GM06990 (cell line): ENCODE measurements at regions not wholly inside any gene's neighbourhood (a gene's known extent, or its start where the extent isn't known, plus 50 kb on each side); places are given as distances from the start of the nearest gene placed in this dataset.

Source experiments
- DNase-seq: peaks from one replicate; pipeline ENCODE4 v3.0.0-alpha.2; 2011; ENCODE audit not compliant: insufficient read length; ENCODE audit errors: extremely low read depth
- H3K27me3 ChIP-seq: replicated peaks from 2 replicates; pipeline ENCODE4 v1.6.0; 2011; ENCODE audit warnings: low read length; ENCODE audit not compliant: control insufficient read depth, insufficient read depth
- H3K36me3 ChIP-seq: 2 replicates; pipeline ENCODE4 v1.5.1; 2011; ENCODE audit warnings: low read length; ENCODE audit not compliant: control insufficient read depth, insufficient read depth
- H3K4me3 ChIP-seq: replicated peaks from 2 replicates; pipeline ENCODE4 v1.5.1; 2011; ENCODE audit warnings: low read depth, mild to moderate bottlenecking, control low read depth, low read length
- CTCF ChIP-seq: IDR thresholded peaks from 2 replicates; pipeline ENCODE4 v1.5.1; 2011; ENCODE audit warnings: low read length, control low read depth, mild to moderate bottlenecking, inconsistent platforms; ENCODE audit not compliant: insufficient read depth, poor library complexity, severe bottlenecking

DNA sequence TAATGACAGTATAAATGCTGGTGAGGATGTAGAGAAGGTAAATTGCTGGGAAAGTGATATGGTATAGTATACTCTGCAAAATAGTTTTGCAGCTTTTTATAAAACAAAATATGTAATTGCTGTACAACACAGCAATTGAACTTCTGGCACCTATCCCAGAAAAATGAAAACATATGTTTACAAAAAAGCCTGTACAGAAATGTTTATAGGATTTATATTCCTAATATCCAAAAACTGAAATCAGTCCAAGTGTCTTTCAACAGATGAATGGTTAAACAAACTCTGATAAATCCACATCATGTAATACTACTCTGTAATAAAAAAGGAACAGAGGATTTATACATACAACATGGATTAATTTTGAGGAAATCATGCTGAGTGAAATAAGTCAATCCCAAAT, 198.4 kb upstream of the ACTRT1 start:
- H3K27me3 ChIP-seq, result no peaks in the 10 kb centered on the region
- H3K4me3 ChIP-seq, result no peak overlapping the region
- no peaks in the 10 kb centered on the region for H3K36me3 ChIP-seq
- DNase-seq, result no peak
- TF ChIP-seq CTCF, result no peak

DNA sequence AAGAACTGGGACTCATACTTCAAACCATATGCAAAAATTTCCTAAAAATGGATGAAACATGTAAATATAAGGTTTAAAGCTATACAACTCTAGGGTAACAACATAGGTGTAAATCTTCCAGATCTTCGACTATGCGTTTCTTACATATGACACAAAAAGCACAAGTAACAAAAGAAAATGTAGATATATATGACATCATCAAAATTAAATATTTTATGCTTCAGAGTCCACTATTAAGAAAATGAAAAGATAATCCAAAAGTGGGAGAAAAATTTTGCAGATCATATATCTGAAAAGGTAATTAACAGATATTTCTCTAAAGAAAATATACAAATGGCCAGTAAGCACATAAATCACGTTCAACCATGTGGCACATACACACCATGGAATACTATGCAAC, 164.2 kb upstream of the ACTRT1 start:
- no peaks in the 10 kb centered on the region for H3K36me3 ChIP-seq
- no peak overlapping the region for H3K4me3 ChIP-seq
- H3K27me3 ChIP-seq, result no peaks in the 10 kb centered on the region
- TF ChIP-seq CTCF, result no peak
- no peak for DNase-seq

DNA sequence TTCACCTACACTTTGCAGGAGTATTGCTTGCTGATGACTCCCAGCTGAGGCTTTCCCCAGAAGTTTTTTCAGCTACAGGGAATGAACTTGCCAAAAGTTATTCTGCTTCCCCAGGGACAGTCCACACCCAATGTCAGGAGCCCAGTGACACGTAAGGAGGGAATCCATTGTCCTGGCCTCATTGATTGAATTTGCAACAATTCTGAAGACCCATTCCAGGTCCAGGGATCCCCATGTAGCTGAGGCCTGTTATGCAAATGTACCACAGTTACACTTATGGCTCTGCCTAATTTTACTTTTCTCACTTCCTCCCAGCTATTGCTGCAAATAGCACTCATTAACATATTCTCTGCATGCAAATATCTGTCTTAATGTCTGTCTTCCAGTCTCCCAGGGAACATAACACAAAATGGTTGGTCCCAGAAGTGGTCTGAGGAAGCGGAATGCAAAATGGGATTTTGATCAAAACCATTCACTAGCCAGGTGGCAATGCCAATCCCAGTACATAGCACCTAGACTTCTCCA, 113.7 kb upstream of the ACTRT1 start:
- DNase-seq, result no peak
- H3K36me3 ChIP-seq, result no peaks in the 10 kb centered on the region
- no peak for TF ChIP-seq CTCF
- no peak overlapping the region for H3K4me3 ChIP-seq
- H3K27me3 ChIP-seq, result no peaks in the 10 kb centered on the region

DNA sequence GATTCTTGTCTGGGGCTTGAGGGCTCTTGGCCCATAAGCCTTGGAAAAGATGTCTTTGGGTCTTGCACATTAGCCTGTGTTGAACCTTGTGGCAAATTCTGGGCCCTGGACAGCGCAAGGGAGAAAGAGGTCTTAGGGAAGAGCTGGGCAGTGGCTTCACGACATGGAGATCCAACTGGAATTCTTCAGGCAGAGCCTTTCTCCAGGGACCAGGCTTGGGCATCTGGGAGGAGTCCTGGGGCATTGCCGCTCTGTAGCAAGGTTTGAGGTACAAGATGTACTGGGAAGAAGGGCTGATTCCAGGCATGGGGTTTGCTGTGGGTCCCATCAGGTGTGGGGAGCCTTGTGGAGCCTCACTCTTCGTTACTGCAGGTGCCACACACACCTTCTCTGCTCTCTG, 104.0 kb upstream of the ACTRT1 start:
- no peak overlapping the region for H3K4me3 ChIP-seq
- no peak for DNase-seq
- no peaks in the 10 kb centered on the region for H3K27me3 ChIP-seq
- no peak for TF ChIP-seq CTCF
- H3K36me3 ChIP-seq, result no peaks in the 10 kb centered on the region

DNA sequence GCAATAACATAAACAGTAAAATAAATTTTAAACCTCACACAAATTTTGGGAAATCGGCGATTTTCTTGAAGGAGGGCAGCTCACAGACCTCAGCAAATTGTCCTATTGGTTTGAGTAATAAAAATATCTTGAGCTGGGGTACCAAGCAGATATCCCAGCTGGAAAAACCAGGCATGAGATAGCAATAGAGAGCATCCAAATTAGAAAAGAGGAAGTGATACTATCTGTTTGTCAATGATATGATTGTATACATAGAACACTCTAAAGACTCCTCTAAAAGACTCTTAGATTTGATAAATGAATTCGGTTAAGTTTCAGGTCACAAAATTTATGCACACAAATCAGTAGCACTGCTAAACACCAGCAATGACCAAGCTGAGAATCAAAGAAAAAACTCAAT, 90.5 kb upstream of the ACTRT1 start:
- no peak for TF ChIP-seq CTCF
- Histone ChIP-seq H3K4me3 (no peak overlapping the region), H3K27me3 (no peaks in the 10 kb centered on the region), H3K36me3 (no peaks in the 10 kb centered on the region)
- DNase-seq, result no peak

- no peaks in the 10 kb centered on the region for H3K27me3 ChIP-seq
- no peak overlapping the region for H3K4me3 ChIP-seq
- peak; percentile 50 for TF ChIP-seq CTCF
- DNase-seq, result no peak
- H3K36me3 ChIP-seq, result no peaks in the 10 kb centered on the region
Measured at GRCh38 chrX:128106630-128107029, 54.4 kb upstream of the ACTRT1 start.
